ENCODE measurements at regions not wholly inside any gene's neighbourhood (a gene's known extent, or its start where the extent isn't known, plus 50 kb on each side); places are given as distances from the start of the nearest gene placed in this dataset.

DNA sequence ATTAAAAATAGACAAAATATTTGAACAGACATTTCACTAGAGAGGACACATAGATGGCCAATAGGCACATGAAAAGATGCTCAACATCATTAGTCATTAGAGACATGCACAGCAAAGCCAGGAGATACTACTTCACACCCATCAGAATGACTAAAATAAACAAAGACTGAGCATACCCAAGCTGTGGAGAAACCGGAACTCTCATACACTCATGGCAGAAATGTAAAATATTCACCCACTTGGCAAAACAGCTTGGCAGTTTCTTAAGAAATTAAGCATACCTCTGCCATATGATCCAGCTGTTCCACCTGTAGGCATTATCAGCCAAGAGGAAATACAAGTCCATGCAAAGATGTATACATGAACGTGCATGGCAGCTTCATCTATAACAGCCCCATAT is 213.4 kb downstream of the TSHZ3 start:
- Histone ChIP-seq H3K4me2 (ENCODE audit: low read depth, low read length) (no peak overlapping the region), H2AFZ (ENCODE audit: low read length) (no peak overlapping the region), H3K9me2 (replicated peaks; ENCODE audit: insufficient read depth, low read length) (no peaks in the 10 kb centered on the region), H3K4me3 (ENCODE audit: low read length) (no peak overlapping the region), H3K9me3 (replicated peaks; ENCODE audit: insufficient read depth, low read length) (no peaks in the 10 kb centered on the region), H3K27me3 (replicated peaks; ENCODE audit: insufficient read depth, low read length) (0 out of 2 replicates have a peak, but pooled peaks cover 6% of the 10 kb centered on the region), H3K27ac (ENCODE audit: low read length) (no peak overlapping the region), H4K20me1 (ENCODE audit: insufficient read depth, low read length) (no peaks in the 10 kb centered on the region), H3K9ac (ENCODE audit: low read length) (no peak overlapping the region), H3K36me3 (replicated peaks; ENCODE audit: insufficient read depth, low read length) (no peaks in the 10 kb centered on the region), H3K79me2 (ENCODE audit: low read length) (no peaks in the 10 kb centered on the region), H3F3A (ENCODE audit: insufficient read depth, low read length) (no peaks in the 10 kb centered on the region), H3K4me1 (ENCODE audit: low read length) (no peaks in the 10 kb centered on the region)
- TF ChIP-seq EZH2 (optimal IDR thresholded peaks at IDR 0.05; ENCODE audit: low read depth, low read length) (no peak), CTCF (IDR thresholded peaks at IDR 0.05; ENCODE audit: low read length) (no peak), EZH2phosphoT487 (IDR thresholded peaks at IDR 0.05; ENCODE audit: low read length) (no peak)
- DNase-seq: no peak

GRCh38 chr19:31132753-31133110 is 216.5 kb downstream of the TSHZ3 start:
- no peak overlapping the region for H3K9ac ChIP-seq (ENCODE audit: low read length)
- 0 out of 2 replicates have a peak, but pooled peaks cover 6% of the 10 kb centered on the region for H3K27me3 ChIP-seq (replicated peaks; ENCODE audit: insufficient read depth, low read length)
- H3K79me2 ChIP-seq (ENCODE audit: low read length): no peaks in the 10 kb centered on the region
- no peaks in the 10 kb centered on the region for H3K4me1 ChIP-seq (ENCODE audit: low read length)
- TF ChIP-seq EZH2phosphoT487 (IDR thresholded peaks at IDR 0.05; ENCODE audit: low read length): no peak
- no peak for TF ChIP-seq CTCF (IDR thresholded peaks at IDR 0.05; ENCODE audit: low read length)
- no peak for TF ChIP-seq EZH2 (optimal IDR thresholded peaks at IDR 0.05; ENCODE audit: low read depth, low read length)
- H3K9me3 ChIP-seq (replicated peaks; ENCODE audit: insufficient read depth, low read length): no peaks in the 10 kb centered on the region
- no peaks in the 10 kb centered on the region for H3F3A ChIP-seq (ENCODE audit: insufficient read depth, low read length)
- H3K4me2 ChIP-seq (ENCODE audit: low read depth, low read length): no peak overlapping the region
- H3K4me3 ChIP-seq (ENCODE audit: low read length): no peak overlapping the region
- no peaks in the 10 kb centered on the region for H3K36me3 ChIP-seq (replicated peaks; ENCODE audit: insufficient read depth, low read length)
- H2AFZ ChIP-seq (ENCODE audit: low read length): no peak overlapping the region
- no peaks in the 10 kb centered on the region for H3K9me2 ChIP-seq (replicated peaks; ENCODE audit: insufficient read depth, low read length)
- no peak for DNase-seq
- H3K27ac ChIP-seq (ENCODE audit: low read length): no peak overlapping the region
- no peaks in the 10 kb centered on the region for H4K20me1 ChIP-seq (ENCODE audit: insufficient read depth, low read length)

DNA sequence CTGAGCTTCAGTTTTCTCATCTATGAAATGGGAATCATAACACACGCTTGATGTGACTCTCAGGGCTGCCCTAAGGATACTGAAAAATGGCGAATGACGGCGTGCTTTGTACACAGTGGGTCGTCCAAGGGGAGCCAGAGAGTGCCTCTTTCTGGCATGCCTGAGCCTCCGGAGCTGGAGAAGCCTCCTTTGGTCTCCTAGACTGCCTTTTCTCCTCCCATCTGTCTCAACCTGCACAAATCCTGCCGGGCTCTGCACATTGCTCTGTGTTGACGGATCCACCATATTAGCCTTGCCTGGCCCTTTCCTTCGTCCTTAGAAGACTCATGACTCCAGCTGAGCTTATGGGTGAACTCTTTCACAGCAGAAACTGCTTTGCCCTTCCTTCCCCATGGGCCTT is 220.9 kb downstream of the TSHZ3 start:
- no peaks in the 10 kb centered on the region for H3K9me2 ChIP-seq (replicated peaks; ENCODE audit: insufficient read depth, low read length)
- no peak overlapping the region for H3K27ac ChIP-seq (ENCODE audit: low read length)
- no peak overlapping the region for H3K4me2 ChIP-seq (ENCODE audit: low read depth, low read length)

DNA sequence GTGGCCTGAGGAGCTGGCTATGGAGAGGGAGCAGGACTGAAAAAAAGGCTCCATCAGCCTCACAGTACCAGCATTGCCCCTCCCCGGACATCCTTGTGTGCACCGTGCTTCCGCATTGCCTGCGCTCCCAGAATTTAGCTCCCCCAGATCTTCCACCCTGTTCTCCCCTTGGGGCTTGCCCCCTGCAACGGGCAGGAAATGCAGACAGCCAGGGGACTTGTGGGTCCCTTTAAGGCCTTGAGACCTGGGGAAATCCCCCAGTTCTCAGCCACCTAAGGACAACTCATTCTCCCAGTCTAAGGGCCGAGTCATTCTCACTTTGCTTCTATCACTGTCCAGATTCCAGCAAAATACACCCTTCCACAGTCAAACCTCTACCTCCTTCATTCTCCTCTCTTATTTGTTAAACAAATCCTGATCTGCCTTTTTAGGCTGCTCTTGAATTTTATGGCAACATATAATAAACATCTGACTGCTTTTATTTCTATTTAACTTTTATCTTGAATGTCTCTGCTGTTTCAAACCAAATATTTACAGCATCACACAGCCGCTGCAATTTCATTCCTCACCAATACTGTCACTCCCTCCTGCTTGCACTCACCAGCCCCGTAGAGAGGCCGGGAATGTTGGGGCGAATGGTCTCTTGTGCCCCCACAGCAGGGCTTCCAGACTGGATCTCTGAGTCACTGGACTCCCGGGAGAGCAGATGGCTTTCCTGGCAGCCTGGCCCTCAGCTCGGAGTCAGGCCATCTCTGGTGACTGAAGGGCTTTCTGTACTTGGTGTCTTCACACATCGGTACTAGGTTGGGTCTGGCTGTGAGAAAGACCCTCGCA is 221.9 kb downstream of the TSHZ3 start:
- Histone ChIP-seq H4K20me1 (ENCODE audit: insufficient read depth, low read length) (no peaks in the 10 kb centered on the region), H3K9ac (ENCODE audit: low read length) (no peak overlapping the region), H2AFZ (ENCODE audit: low read length) (no peak overlapping the region), H3K4me1 (ENCODE audit: low read length) (no peaks in the 10 kb centered on the region), H3K27ac (ENCODE audit: low read length) (no peak overlapping the region), H3K79me2 (ENCODE audit: low read length) (no peaks in the 10 kb centered on the region), H3K4me2 (ENCODE audit: low read depth, low read length) (no peak overlapping the region), H3K36me3 (replicated peaks; ENCODE audit: insufficient read depth, low read length) (no peaks in the 10 kb centered on the region), H3K9me2 (replicated peaks; ENCODE audit: insufficient read depth, low read length) (no peaks in the 10 kb centered on the region), H3K9me3 (replicated peaks; ENCODE audit: insufficient read depth, low read length) (no peaks in the 10 kb centered on the region), H3F3A (ENCODE audit: insufficient read depth, low read length) (no peaks in the 10 kb centered on the region), H3K27me3 (replicated peaks; ENCODE audit: insufficient read depth, low read length) (peaks cover 8% of the 10 kb centered on the region; the same call in 1 of the 2 replicates), H3K4me3 (ENCODE audit: low read length) (no peak overlapping the region)
- no peak for DNase-seq
- TF ChIP-seq CTCF (IDR thresholded peaks at IDR 0.05; ENCODE audit: low read length): no peak
- TF ChIP-seq EZH2 (optimal IDR thresholded peaks at IDR 0.05; ENCODE audit: low read depth, low read length): no peak
- no peak for TF ChIP-seq EZH2phosphoT487 (IDR thresholded peaks at IDR 0.05; ENCODE audit: low read length)

More for the DNA sequence above, 220.9 kb downstream of the TSHZ3 start:
- H3K9me3 ChIP-seq (replicated peaks; ENCODE audit: insufficient read depth, low read length): no peaks in the 10 kb centered on the region
- H2AFZ ChIP-seq (ENCODE audit: low read length): no peak overlapping the region
- peaks cover 8% of the 10 kb centered on the region; the same call in 1 of the 2 replicates for H3K27me3 ChIP-seq (replicated peaks; ENCODE audit: insufficient read depth, low read length)
- DNase-seq: no peak
- H3F3A ChIP-seq (ENCODE audit: insufficient read depth, low read length): no peaks in the 10 kb centered on the region
- H3K4me1 ChIP-seq (ENCODE audit: low read length): no peaks in the 10 kb centered on the region
- TF ChIP-seq EZH2phosphoT487 (IDR thresholded peaks at IDR 0.05; ENCODE audit: low read length): no peak
- no peaks in the 10 kb centered on the region for H3K36me3 ChIP-seq (replicated peaks; ENCODE audit: insufficient read depth, low read length)
- no peak overlapping the region for H3K4me3 ChIP-seq (ENCODE audit: low read length)
- H3K9ac ChIP-seq (ENCODE audit: low read length): no peak overlapping the region
- H3K79me2 ChIP-seq (ENCODE audit: low read length): no peaks in the 10 kb centered on the region
- H4K20me1 ChIP-seq (ENCODE audit: insufficient read depth, low read length): no peaks in the 10 kb centered on the region

Measured in MM.1S (cell line).